ENCODE measurements at regions not wholly inside any gene's neighbourhood (a gene's known extent, or its start where the extent isn't known, plus 50 kb on each side); places are given as distances from the start of the nearest gene placed in this dataset.
A peak's percentile ranks its signal among the peaks of the same experiment; 100 is the strongest.

- no peak for DNase-seq (ENCODE audit: low spot score)
Observed at GRCh38 chr5:97400537-97400936, 217.5 kb upstream of the RIOK2 start.

GRCh38 chr5:97405941-97406340, 222.9 kb upstream of the RIOK2 start:
- no peak for DNase-seq (ENCODE audit: low spot score)

DNA sequence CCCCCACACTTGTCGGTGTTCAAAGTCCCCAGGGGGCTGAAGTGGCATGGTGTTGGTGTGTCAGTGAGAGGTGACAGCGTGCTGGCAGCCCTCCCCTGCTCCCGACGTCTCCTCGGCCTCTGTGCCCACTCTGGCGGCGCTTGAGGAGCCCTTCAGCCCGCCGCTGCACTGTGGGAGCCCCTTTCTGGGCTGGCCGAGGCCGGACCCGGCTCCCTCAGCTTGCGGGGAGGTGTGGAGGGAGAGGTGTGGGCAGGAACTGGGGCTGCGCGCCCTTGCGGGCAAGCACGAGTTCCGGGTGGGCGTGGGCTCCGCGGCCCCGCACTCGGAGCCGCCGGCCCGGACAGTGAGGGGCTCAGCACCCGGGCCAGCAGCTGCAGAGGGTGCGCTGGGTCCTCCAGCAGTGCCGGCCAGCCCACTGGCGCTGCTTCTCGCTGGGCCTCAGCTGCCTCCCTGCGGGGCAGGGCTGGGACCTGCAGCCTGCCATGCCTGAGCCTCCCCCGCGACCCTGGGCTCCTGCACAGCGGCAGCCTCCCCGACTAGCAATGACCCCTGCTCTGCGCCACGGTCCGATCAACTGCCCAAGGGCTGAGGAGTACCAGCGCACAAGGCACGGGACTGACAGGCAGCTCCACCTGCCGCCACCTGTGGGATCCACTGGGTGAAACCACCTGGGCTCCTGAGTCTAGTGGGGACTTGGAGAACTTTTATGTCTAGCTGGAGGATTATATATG, 224.1 kb upstream of the RIOK2 start:
- no peak for DNase-seq (ENCODE audit: low spot score)

DNA sequence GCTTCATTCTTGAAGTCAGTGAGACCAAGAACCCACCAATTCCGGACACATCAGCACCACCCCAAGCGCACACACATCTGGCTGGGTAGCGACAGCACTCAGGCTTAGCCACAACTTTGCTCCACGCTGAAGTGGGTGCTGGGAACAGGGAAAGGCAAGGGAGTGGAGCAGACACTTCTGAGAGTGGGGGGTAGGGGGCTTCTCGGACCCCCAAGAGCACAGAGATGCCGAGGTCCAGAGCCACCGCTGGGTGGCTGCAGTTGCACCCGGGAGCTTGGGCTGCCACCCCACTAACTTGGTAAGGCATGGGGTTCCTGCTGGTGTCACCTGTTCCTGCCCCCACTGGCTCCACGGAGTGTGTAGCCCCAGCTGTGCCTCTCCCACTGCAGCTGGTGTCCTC, 225.3 kb upstream of the RIOK2 start:
- no peak for DNase-seq (ENCODE audit: low spot score)

- no peak for DNase-seq (ENCODE audit: low spot score)
Observed at GRCh38 chr5:97412959-97413358, 229.9 kb upstream of the RIOK2 start.

- DNase-seq (ENCODE audit: low spot score), result no peak
Observed at GRCh38 chr5:97417986-97418385, 234.9 kb upstream of the RIOK2 start.

- no peak for DNase-seq (ENCODE audit: low spot score)
Observed at GRCh38 chr5:97418462-97418861, 235.4 kb upstream of the RIOK2 start.

- DNase-seq (ENCODE audit: low spot score), result no peak
Observed at GRCh38 chr5:97420646-97421045, 237.6 kb upstream of the RIOK2 start.

DNA sequence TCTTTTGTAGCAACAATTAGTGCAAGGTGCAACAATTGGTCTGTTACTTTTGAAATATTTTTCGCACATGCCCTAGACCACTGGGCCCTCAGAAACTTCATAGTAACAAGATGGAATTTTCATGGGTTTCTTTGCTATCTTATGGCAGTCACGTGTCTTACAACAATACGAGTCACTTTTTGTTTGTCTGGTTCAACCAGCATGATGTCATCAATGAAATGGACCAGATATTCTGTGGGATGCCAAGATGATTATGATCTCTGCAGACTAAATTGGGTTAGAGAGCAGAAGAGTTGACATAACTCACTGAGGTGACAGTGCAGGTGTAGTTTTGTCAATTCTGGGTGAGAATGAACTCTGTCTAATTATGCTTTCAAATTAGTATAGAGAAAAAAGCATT, 239.6 kb upstream of the RIOK2 start:
- DNase-seq (ENCODE audit: low spot score), result peak; percentile 28

- DNase-seq (ENCODE audit: low spot score), result no peak
Observed at GRCh38 chr5:97425511-97425910, 242.5 kb upstream of the RIOK2 start.

- DNase-seq (ENCODE audit: low spot score), result no peak
Observed at GRCh38 chr5:97427235-97427634, 244.2 kb upstream of the RIOK2 start.

GRCh38 chr5:97434021-97434420, 251.0 kb upstream of the RIOK2 start:
- no peak for DNase-seq (ENCODE audit: low spot score)

DNA sequence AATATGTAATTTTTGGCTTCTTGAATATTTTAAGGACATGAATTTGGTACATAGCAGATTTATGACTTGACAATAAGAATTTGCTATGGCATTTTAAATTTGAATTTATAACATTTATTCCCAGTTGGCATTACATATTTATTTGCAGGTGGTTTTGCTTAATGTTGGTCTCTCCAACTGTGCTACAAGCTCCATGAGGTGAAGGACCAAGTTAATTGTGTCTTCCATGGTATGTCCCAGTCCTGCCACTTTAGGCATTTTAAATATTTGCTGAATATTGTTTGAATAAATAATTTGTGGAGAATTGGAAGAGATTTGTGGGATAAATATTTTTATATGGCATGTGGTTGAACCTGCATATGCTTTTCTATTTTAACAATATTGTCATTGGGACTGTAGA, 253.4 kb upstream of the RIOK2 start:
- no peak for DNase-seq (ENCODE audit: low spot score)

GRCh38 chr5:97443740-97444139, 260.7 kb upstream of the RIOK2 start:
- no peak for DNase-seq (ENCODE audit: low spot score)

GRCh38 chr5:97449172-97449571, 266.1 kb upstream of the RIOK2 start:
- DNase-seq (ENCODE audit: low spot score), result no peak

DNA sequence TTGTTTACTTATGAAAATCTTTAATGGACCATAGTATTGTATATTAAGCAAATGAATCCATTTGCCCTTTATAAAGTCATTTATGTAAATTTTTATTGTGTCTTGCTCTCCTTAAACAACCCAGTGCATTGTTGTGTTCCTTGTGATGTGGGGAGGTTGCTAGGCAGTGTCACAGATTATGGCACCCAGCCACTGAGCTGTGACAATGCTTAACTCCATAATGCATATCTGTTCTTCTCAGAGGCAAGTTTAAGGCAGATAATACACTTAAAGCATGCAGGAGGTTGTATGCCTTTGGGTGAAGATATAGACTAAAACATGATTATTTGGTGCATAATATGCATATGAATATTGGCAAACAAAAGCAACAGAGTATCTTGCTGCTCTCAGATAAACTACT, 269.6 kb upstream of the RIOK2 start:
- no peak for DNase-seq (ENCODE audit: low spot score)

DNA sequence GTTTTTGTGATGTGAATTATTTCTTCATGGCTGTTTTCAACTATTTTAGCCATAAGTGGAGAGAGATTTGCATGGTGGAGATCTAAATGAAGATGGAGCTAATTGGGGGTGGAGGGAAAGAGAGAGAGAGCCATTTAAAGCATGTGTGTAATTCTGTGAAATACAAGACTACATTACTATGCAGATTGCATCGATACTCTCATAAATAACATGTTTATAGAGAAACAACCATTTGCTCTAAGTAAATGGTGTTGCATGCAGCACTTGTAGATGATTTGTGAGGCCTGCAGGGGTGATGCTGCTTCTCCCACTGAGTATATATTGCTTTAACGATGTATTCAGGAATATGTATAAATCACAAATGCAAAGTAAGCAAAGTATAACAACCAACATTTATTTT, 270.2 kb upstream of the RIOK2 start:
- DNase-seq (ENCODE audit: low spot score), result no peak

DNA sequence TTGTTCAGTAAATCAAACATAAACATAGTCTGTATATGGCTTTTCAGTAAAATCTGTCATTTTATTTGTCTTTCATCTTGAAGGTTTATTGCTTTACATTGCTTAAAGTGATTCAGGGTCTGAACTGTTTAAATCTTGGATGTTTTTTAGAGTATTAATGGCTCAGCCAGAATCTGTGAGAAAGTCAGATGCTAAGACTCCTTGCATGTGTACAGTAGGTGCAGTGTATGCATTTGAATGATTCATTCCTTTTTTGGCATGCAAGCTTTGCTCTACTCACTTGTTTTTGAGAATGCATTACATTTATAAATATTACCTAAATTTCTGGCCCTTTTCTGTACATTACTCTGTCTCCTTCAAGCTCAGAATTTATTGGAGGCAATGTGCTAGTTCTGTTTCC, 271.0 kb upstream of the RIOK2 start:
- no peak for DNase-seq (ENCODE audit: low spot score)

- DNase-seq (ENCODE audit: low spot score), result no peak
Observed at GRCh38 chr5:97455996-97456395, 272.9 kb upstream of the RIOK2 start.

DNA sequence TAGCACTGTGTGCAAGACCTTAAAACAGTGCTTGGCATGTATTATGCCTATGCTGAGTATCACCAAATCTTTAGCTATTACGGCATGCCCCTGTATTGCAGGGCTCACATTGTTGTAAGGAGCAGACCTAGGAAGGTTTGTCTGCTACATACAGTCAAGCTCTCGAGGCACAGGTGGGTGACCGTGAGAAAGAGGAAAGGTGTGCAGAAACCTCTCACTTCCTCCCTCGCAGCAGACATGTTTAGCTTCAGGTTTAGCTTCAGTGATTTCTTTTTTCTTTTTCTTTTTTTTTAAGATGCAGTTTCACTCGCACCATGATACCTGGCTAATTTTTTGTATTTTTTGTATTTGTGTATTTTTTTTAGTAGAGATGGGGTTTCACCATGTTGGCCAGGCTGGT, 275.8 kb upstream of the RIOK2 start:
- no peak for DNase-seq (ENCODE audit: low spot score)

DNA sequence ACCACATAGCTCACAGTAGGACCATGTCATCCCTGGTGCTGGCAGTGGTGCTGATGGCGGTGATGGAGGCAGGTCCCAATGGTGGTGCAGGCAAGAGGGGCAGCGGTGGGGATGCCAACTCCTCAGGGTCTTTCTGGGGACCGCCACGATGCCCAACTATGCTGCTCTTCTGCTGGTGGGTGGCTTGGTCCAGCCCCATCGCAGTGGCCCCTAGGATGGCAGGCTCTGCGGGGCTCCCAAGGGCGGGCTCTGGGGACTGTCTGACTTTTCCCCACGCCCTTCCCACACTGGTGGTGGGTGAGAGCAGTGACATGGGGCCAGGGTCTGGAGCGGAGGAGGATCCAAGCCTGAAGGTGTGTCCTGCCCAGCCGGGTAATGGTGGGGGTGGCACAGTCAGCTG, 288.9 kb upstream of the RIOK2 start:
- DNase-seq (ENCODE audit: low spot score), result no peak

DNA sequence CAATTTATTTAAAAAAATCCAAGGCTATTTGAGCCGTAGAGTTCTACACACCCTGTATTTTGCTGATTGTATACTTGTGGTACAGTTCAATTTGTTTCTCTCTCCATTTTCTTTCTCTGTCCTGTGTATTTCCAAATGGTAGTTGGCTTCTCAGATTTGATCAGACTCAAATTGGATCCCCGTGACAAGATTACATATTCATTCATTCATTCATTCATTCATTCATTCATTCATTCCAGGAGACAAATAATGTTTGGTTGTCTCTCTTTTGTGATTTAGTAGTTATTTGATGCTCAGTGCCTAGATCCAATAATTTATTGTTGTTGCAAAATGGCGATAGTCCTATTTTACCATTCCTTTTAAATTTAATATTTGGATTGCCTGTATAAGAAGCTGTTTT, 292.8 kb upstream of the RIOK2 start:
- no peak for DNase-seq (ENCODE audit: low spot score)

DNA sequence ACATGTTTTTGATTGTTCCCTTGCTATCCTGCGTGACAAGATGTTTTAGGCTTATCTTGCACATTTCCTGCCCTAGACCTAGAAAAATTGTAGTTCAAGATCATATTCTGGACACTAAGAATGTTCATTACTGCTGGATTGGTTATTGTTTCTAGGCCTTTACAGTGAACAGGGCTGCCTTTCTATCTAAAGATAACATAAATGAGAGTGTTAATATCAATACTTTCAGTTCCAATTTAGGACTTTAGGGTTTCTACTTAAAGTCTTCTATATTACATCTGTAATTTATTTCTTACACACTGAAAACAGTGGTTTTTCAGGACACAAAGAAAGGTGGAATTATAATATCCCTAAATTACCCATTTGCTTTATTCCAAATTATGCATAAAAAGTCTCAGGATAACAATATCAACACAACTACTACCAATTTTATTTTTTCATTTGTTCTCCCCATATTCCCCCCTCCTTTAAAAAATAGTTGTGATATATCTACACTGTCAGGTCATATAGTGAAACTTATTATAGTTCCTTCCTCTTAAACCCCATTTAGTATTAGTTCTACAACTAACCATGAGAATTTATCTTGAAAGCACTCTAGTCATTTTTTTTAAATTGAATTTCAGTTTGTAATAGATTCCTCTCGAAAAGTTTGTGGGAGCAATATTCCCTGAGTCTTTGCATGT, 293.9 kb upstream of the RIOK2 start:
- DNase-seq (ENCODE audit: low spot score), result no peak

DNA sequence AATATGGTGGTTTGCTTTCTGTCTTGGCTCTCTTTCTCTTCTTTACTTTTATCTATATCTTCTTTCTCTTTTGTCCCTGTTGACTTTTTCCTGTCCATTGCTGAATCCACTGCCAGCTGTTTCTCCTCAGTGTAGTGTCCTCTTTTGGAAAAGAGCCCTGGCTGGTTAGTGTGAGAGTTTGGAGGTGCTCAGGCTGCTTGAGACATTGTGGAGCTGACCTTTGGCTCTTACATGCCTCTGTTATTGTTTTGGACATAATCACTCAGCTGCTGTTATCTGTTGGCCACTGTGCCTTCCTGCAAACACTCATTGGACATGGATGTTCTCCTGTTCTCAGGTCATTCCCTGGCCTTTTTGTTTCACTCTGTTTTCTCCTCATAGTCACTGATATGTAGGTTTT, 295.4 kb upstream of the RIOK2 start:
- DNase-seq (ENCODE audit: low spot score), result no peak
